ENCODE measurements at regions not wholly inside any gene's neighbourhood (a gene's known extent, or its start where the extent isn't known, plus 50 kb on each side); places are given as distances from the start of the nearest gene placed in this dataset.

DNA sequence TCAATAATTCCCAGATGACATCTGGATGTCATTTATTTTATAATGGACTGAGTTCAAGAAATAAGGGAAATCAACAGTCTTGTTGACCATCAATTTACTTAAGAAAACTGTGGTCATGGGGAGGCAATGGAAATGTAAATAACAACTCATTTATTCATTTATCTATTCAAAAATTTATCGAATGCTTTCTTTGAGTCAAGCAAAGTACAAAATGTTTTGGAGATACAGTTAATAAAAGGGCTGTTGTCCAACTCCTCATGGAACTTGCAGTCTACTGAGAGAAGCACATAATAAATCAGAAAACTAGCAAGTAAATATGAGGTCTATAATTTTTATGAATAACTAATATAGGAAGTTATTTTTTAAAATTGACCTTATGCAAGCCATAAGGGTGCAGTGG is 65.5 kb upstream of the KITLG start:
- H3K4me3 ChIP-seq (ENCODE audit: low read depth, low read length) = no peak overlapping the region

DNA sequence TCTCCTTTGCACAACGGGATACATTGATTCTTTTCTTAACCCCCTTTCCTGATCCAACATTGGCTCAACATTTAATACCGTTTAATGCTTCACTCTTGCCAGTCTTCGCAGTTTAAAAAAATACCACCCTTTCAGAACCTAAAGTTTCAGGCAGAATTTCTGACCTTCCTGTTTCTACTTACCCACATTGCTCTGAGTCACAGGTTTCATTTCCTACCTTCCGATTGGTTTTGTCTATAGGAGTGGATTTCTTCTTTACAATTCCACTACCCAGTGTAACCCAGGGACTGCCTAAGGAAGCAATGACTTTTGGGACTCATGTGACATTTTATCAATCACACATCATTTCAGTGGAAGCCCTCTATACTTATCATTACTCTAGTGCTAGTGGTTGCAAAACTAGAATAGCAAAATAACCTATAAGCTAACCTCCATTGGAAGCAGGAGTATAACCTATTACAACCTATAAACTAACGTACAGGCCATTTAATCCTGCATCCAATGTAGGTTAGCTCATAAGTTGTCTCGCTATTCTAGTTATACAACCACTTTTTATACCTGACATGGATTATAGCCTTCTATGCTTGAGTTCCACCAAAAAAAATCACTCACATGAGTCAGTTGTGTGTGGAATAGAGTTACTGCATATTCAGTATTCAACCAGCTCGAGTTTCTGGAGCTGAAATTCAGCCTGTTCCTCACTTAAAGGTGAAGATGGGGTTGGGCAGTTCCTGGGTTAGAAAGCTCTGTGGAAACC is 64.9 kb upstream of the KITLG start:
- Histone ChIP-seq H3K9ac (ENCODE audit: low read length) (no peak overlapping the region), H3K27me3 (ENCODE audit: control insufficient read depth, insufficient read depth, low read length) (no peaks in the 10 kb centered on the region), H3K36me3 (ENCODE audit: control insufficient read depth, insufficient read depth, low read length) (no peaks in the 10 kb centered on the region), H3K9me3 (ENCODE audit: control insufficient read depth, insufficient read depth, low read depth, low read length) (no peaks in the 10 kb centered on the region), H3K27ac (ENCODE audit: low read depth, low read length) (no peak overlapping the region), H3K4me3 (ENCODE audit: low read depth, low read length) (no peak overlapping the region), H3K4me1 (ENCODE audit: control insufficient read depth, insufficient read depth, low read length) (no peaks in the 10 kb centered on the region)

More for the DNA sequence above, 65.5 kb upstream of the KITLG start:
- H3K36me3 ChIP-seq (ENCODE audit: control insufficient read depth, insufficient read depth, low read length) = no peaks in the 10 kb centered on the region
- no peak overlapping the region for H3K9ac ChIP-seq (ENCODE audit: low read length)
- no peaks in the 10 kb centered on the region for H3K27me3 ChIP-seq (ENCODE audit: control insufficient read depth, insufficient read depth, low read length)
- no peaks in the 10 kb centered on the region; the same call in 1 of the 2 replicates for H3K4me1 ChIP-seq (ENCODE audit: control insufficient read depth, insufficient read depth, low read length)
- H3K27ac ChIP-seq (ENCODE audit: low read depth, low read length) = no peak overlapping the region
- H3K9me3 ChIP-seq (ENCODE audit: control insufficient read depth, insufficient read depth, low read depth, low read length) = no peaks in the 10 kb centered on the region

DNA sequence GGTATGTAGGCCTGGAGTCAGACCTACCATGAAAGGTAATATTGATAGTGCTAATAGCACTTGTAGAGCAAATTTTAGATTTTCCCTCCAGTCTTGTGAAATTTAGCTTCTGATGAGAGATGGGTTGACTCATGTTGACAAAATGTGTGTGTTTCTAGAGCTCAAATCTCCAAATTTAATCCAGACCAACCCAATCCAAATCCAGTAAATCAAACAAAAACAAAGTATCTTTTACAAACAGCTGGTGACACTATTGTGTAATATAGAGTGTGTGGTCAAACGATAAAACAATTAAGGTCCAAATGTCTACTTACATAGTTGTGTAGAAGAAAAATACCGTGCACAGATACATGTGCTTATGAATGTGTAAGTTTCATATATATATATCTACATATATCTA is 63.4 kb upstream of the KITLG start:
- Histone ChIP-seq H3K36me3 (ENCODE audit: control insufficient read depth, insufficient read depth, low read length) (no peaks in the 10 kb centered on the region), H3K27me3 (ENCODE audit: control insufficient read depth, insufficient read depth, low read length) (no peaks in the 10 kb centered on the region), H3K4me3 (ENCODE audit: low read depth, low read length) (no peak overlapping the region), H3K27ac (ENCODE audit: low read depth, low read length) (no peak overlapping the region), H3K9ac (ENCODE audit: low read length) (no peak overlapping the region), H3K9me3 (ENCODE audit: control insufficient read depth, insufficient read depth, low read depth, low read length) (no peaks in the 10 kb centered on the region), H3K4me1 (ENCODE audit: control insufficient read depth, insufficient read depth, low read length) (0 out of 2 replicates have a peak, but pooled peaks cover 3% of the 10 kb centered on the region)

DNA sequence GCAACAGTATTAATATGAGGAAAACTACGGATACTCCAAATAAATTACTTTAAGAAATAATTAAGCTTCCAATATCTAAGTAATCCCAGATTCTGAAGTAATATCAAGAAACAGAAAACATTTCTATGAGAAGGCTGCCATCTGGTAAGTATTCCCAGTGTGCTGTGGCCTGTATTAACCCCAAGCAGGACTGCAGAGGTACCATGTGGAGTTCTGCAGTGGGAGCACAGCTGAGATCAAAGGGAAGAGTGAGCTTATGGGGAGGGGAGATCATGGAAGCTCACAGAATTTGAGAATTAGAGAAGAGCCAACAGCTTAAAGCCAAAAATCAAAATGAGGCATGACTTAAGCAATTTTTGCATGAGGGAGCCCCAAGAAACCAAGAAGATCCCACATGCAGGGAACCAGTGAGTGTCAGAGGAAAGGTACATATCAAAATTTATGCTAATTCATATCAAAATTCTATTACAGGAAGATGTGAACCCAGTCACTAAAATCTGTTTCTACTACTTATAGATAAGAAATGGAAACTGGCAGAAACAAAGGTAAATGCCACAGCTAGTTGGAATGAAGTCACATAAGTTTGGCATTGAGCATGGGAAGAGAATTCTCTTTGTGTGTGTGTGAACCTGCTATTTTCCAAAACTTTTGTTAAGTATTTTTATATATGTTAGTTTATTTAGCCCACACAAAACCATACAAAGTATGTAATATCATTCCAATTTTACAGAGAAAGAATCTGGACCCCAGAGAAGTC is 62.6 kb upstream of the KITLG start:
- Histone ChIP-seq H3K27ac (ENCODE audit: low read depth, low read length) (no peak overlapping the region), H3K9me3 (ENCODE audit: control insufficient read depth, insufficient read depth, low read depth, low read length) (no peaks in the 10 kb centered on the region), H3K36me3 (ENCODE audit: control insufficient read depth, insufficient read depth, low read length) (no peaks in the 10 kb centered on the region), H3K27me3 (ENCODE audit: control insufficient read depth, insufficient read depth, low read length) (no peaks in the 10 kb centered on the region), H3K4me3 (ENCODE audit: low read depth, low read length) (no peak overlapping the region), H3K4me1 (ENCODE audit: control insufficient read depth, insufficient read depth, low read length) (0 out of 2 replicates have a peak, but pooled peaks cover 3% of the 10 kb centered on the region), H3K9ac (ENCODE audit: low read length) (no peak overlapping the region)

DNA sequence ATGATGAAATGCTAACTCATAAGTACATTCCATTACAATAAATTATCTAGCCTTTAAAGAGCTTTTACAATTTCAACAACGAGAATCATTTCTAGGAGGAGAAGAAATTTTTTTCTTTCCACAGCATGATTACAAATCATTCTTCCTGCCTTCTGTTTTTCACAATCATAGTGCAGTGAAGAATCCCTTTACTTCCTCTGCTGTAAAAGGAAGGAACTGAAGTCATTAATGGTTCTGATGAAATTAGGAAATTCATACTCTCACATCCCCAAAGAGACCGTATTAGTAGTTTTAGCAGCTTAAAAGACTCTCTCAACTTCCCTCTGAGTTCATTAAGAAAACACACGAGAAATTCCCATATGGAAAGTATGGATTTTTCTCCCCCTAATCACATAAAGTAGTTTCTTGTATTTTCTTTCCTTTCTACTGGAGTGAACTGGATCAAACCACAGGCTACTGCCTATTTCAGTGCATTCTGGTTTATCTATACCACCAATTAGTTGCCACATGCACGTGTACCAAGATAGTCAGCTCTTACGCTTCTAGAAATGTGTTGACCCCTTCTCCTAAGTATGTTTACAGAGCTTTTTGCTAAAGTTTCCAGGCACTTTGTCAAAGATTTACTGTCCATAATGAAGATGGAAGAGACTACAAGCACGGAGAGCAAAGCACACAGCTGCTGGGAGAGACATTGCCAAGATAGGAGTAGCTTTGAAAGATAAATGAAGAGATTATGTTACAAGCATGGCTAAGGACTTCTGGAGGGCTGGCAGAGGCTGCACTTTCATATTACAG is 58.9 kb upstream of the KITLG start:
- no peak overlapping the region for H3K4me3 ChIP-seq (ENCODE audit: low read depth, low read length)
- H3K27ac ChIP-seq (ENCODE audit: low read depth, low read length) = no peak overlapping the region
- no peaks in the 10 kb centered on the region for H3K36me3 ChIP-seq (ENCODE audit: control insufficient read depth, insufficient read depth, low read length)
- H3K27me3 ChIP-seq (ENCODE audit: control insufficient read depth, insufficient read depth, low read length) = no peaks in the 10 kb centered on the region
- H3K9me3 ChIP-seq (ENCODE audit: control insufficient read depth, insufficient read depth, low read depth, low read length) = no peaks in the 10 kb centered on the region
- 0 out of 2 replicates have a peak, but pooled peaks cover 3% of the 10 kb centered on the region for H3K4me1 ChIP-seq (ENCODE audit: control insufficient read depth, insufficient read depth, low read length)
- H3K9ac ChIP-seq (ENCODE audit: low read length) = no peak overlapping the region

DNA sequence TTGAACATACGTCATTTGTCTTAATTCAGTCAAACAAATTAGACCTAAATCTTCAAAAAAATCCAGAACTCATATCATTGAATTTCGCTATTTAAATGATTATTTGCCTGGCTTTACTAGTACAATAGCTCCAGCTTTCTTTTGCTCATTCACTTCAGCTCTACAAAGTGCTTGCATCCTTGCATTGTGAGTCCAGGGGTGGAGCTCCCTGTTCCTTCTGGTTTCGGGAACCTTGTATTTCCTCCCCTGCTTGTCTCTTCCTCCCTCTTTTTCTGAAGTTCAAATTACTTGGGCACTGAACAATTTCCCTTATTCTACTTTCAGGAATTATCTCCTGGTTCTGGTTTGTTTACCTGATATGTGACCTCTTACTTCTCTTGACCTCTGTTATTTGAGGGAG is 58.1 kb upstream of the KITLG start:
- Histone ChIP-seq H3K4me3 (ENCODE audit: low read depth, low read length) (no peak overlapping the region), H3K27me3 (ENCODE audit: control insufficient read depth, insufficient read depth, low read length) (no peaks in the 10 kb centered on the region), H3K9me3 (ENCODE audit: control insufficient read depth, insufficient read depth, low read depth, low read length) (no peaks in the 10 kb centered on the region), H3K36me3 (ENCODE audit: control insufficient read depth, insufficient read depth, low read length) (no peaks in the 10 kb centered on the region), H3K4me1 (ENCODE audit: control insufficient read depth, insufficient read depth, low read length) (0 out of 2 replicates have a peak, but pooled peaks cover 3% of the 10 kb centered on the region), H3K9ac (ENCODE audit: low read length) (no peak overlapping the region), H3K27ac (ENCODE audit: low read depth, low read length) (no peak overlapping the region)

DNA sequence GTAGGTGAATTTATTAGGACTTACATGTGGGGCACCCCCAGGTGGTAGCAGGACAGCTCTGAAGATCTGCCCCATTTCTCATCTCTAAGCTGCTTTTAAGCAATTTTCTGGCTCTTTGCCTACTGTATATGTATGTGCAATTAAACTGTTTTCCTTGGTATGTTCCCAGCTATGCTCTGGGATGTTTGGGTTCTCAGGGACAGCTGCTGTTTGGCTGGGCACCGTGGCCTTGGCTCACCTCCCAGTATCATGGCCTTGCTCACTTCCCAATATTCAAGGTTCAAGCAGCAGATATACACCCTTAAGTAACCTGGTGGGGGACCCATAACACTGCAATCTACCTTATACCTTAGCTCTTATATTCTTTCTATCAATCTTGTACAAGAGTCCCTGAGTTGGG is 53.7 kb upstream of the KITLG start:
- Histone ChIP-seq H3K27ac (ENCODE audit: low read depth, low read length) (no peak overlapping the region), H3K9ac (ENCODE audit: low read length) (no peak overlapping the region), H3K9me3 (ENCODE audit: control insufficient read depth, insufficient read depth, low read depth, low read length) (no peaks in the 10 kb centered on the region), H3K27me3 (ENCODE audit: control insufficient read depth, insufficient read depth, low read length) (no peaks in the 10 kb centered on the region), H3K36me3 (ENCODE audit: control insufficient read depth, insufficient read depth, low read length) (no peaks in the 10 kb centered on the region), H3K4me3 (ENCODE audit: low read depth, low read length) (no peak overlapping the region), H3K4me1 (ENCODE audit: control insufficient read depth, insufficient read depth, low read length) (no peaks in the 10 kb centered on the region)

DNA sequence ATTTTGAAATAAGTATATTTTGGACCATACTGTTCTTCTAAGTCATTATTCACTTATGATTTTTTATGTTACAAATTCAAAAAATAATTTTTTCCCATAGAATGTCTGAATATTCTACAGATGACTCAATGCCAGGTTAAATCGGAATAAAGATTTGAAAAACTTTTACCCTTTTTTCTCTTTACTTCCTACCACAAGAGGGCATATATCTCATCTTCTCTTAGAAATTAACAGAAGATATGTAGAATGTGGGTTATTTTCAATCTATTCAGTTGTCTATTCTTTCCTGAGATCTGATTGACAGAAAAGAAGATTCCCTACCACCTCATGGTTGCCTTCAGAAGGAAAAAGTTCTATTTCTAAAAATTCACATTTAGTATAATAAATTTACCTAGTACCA is 53.0 kb upstream of the KITLG start:
- no peaks in the 10 kb centered on the region for H3K27me3 ChIP-seq (ENCODE audit: control insufficient read depth, insufficient read depth, low read length)
- H3K9me3 ChIP-seq (ENCODE audit: control insufficient read depth, insufficient read depth, low read depth, low read length) = no peaks in the 10 kb centered on the region
- no peak overlapping the region for H3K4me3 ChIP-seq (ENCODE audit: low read depth, low read length)
- no peak overlapping the region for H3K27ac ChIP-seq (ENCODE audit: low read depth, low read length)
- H3K9ac ChIP-seq (ENCODE audit: low read length) = no peak overlapping the region
- no peaks in the 10 kb centered on the region for H3K36me3 ChIP-seq (ENCODE audit: control insufficient read depth, insufficient read depth, low read length)
- H3K4me1 ChIP-seq (ENCODE audit: control insufficient read depth, insufficient read depth, low read length) = no peaks in the 10 kb centered on the region

DNA sequence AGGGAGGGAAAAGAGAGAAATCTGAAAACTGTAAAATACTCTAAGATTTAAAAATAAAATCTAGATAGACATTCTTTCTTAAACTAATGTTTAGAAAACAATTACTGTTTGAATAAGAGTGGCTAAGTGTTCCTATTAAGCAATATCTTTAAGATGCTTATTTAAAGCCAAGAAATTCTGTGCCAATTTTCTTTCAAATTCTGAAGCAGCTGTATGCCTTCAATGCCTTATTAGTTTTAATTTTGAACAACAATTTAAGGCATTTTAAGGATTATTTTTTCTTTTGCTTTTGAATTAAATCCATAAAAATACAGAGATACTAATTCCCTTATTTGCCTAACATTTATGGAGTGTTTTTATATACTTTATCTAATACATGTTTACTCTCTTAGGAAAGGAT is 50.3 kb upstream of the KITLG start:
- H3K9ac ChIP-seq (ENCODE audit: low read length) = no peak overlapping the region
- no peaks in the 10 kb centered on the region for H3K9me3 ChIP-seq (ENCODE audit: control insufficient read depth, insufficient read depth, low read depth, low read length)
- H3K36me3 ChIP-seq (ENCODE audit: control insufficient read depth, insufficient read depth, low read length) = no peaks in the 10 kb centered on the region
- H3K4me3 ChIP-seq (ENCODE audit: low read depth, low read length) = no peak overlapping the region
- H3K27ac ChIP-seq (ENCODE audit: low read depth, low read length) = no peak overlapping the region
- no peaks in the 10 kb centered on the region for H3K4me1 ChIP-seq (ENCODE audit: control insufficient read depth, insufficient read depth, low read length)
- no peaks in the 10 kb centered on the region for H3K27me3 ChIP-seq (ENCODE audit: control insufficient read depth, insufficient read depth, low read length)
